GM21723 (cell line): ENCODE measurements at regions not wholly inside any gene's neighbourhood (a gene's known extent, or its start where the extent isn't known, plus 50 kb on each side); places are given as distances from the start of the nearest gene placed in this dataset.
A peak's percentile ranks its signal among the peaks of the same experiment; 100 is the strongest.

Source experiments
- ATAC-seq: cut with Tn5 transposase; IDR thresholded peaks from one replicate; pipeline ENCODE4 v1.9.1; 2021; ENCODE audit warnings: mild to moderate bottlenecking, moderate library complexity; ENCODE audit not compliant: unreplicated experiment

GRCh38 chr1:94734963-94735901 lies 84.9 kb upstream of the SLC44A3 start:
- ATAC-seq: no peak

- ATAC-seq: no peak
Measured at GRCh38 chr1:94731891-94732290, 88.3 kb upstream of the SLC44A3 start.

GRCh38 chr1:94730450-94730849 lies 89.7 kb upstream of the SLC44A3 start:
- no peak for ATAC-seq

DNA sequence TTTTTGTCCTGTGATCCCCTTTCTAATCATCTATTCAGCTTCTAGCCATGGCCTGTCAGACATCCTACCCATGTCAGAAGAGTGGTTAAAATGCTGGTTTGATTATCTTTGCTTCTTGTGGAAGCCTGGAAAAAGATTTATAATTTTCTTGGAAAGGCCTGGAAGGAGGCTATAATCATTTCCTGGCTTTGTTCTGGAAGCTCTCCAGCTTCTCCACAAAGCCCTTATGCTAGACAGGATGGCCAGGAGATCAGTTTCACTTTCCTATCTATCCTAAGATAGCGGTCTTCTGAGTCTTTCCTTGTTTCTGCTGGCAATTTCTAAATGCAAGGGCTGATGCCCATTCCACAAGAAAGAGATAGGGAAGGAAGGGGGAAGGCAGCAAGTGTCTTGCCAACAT lies 90.9 kb upstream of the SLC44A3 start:
- ATAC-seq: no peak

DNA sequence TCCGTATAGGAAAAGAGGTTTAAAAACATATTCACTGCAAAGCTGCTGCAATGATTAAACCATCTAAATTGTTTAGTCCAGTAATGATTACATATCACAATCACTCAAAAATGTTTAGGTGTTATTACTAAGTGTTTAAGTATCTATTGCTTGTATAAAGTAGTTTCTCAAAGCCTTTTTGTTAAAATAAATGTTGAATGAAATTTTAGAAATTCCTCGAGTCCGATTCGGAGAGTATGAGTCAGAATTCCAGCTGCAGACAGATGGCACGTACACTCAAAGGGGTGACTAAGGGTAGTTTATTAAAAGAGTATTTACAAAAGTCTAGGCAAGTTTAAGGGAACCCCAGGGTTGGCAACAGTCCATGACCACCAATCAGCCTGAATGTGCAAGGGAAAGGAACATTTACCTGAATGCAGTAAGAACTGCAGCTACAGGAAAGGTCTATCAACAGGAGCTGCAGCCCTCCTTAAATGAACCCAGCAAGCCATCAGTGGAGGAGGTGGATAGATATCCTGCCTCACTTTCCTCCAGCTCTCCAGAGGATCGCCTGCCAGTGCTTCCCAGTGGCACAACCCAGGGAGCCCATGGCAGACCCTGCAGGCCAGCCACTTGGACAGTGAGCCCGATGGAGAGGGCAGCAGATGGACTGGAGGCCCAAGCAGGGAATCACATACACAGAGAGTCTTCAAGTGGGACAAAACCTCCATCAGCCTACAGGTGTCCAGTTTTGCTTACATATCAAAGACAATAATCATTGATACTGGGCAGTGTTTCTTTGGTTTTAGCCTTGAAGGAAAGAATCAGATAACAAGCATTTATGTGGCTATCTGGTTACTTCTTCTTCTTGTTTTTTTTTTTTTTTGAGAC lies 92.1 kb upstream of the SLC44A3 start:
- ATAC-seq: no peak

- ATAC-seq: no peak
Measured at GRCh38 chr1:94726981-94727685, 93.0 kb upstream of the SLC44A3 start.

- ATAC-seq: no peak
Measured at GRCh38 chr1:94725566-94725965, 94.6 kb upstream of the SLC44A3 start.

DNA sequence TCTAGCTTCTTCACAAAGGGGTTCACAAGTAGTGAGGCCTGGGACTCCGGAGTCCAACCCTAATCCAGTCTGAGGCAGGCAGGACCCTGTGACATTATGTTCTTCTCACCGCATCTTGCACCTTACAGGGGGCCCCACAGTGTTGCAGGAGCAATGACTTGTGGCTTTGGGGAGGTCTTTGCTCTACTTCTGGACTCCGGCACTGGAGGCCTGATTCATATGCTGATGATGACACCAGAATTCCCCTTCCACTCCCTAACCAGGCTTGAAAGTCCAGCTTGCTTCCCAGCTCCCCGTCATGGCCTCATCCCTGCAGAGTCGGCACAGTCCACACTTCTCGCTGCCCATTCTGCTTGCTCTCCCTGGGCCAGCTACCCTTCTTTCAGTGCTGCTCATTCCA lies 96.3 kb upstream of the SLC44A3 start:
- ATAC-seq: no peak

DNA sequence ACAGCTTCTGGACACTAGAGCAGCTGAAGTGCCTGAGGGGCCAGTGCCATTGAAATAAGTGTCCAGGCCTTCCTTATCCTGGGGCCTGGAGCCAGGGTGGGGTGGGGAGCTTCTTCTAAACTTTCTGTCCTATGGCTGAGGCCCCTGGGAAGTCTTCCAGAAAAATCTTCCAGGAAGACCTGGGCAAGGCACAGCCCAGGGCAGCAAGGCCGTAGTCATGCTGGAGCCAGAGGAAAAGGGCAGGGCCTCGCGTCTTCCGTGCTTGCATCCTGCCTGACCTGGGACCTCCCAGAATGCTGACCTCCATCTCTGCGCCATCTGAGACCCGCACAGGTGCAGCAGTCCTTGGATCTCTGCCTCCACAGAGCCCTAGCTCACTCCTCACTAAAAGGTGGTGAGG lies 96.7 kb upstream of the SLC44A3 start:
- no peak for ATAC-seq

DNA sequence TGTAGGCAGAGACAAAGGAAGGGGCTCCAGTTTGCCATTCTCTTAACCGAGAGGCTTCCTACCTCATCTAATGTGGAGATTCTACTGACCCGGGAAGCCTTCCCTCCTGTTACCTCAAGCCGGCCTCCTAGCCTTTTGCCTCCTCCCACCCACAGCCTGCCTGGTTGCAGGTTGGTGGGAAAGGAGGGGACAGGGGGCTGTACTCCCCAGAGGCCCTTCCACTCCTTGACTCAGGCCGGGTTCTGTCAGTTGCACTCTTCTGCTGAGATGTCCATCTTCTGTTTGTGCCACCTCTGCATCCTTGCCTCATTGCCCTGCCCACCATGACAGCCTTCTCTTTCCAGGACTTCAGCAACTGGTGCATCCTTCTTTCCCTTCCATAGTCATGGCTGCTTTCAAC lies 98.0 kb upstream of the SLC44A3 start:
- ATAC-seq: no peak

- ATAC-seq: peak; percentile 62
Measured at GRCh38 chr1:94721240-94721639, 98.9 kb upstream of the SLC44A3 start.

- peak; percentile 98 for ATAC-seq
Measured at GRCh38 chr1:94719926-94720793, 100.0 kb upstream of the SLC44A3 start.

DNA sequence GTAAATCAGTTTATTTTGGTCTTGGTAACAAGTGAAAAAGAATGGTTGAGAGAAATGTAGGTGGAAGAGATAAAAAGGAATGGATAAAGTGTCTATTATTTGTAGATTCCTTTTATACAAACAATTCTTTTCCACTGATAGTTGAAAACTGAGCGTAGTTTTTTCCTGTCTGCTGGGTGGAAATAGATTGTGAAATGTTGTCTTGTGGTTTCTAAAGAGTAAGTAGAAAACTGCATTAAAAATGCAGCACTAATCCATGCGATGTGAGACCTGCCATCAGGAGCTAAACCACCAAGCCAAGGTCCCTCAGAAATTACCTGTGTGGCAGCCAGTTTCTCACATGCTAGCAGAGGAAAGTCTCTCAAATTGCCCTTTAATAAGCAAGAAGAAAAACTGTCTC lies 103.2 kb upstream of the SLC44A3 start:
- ATAC-seq: no peak

- ATAC-seq: no peak
Measured at GRCh38 chr1:94715321-94715720, 104.8 kb upstream of the SLC44A3 start.

GRCh38 chr1:94714552-94714951 lies 105.6 kb upstream of the SLC44A3 start:
- ATAC-seq: no peak

- no peak for ATAC-seq
Measured at GRCh38 chr1:94714152-94714551, 106.0 kb upstream of the SLC44A3 start.

- peak; percentile 67 for ATAC-seq
Measured at GRCh38 chr1:94713472-94714141, 106.5 kb upstream of the SLC44A3 start.

DNA sequence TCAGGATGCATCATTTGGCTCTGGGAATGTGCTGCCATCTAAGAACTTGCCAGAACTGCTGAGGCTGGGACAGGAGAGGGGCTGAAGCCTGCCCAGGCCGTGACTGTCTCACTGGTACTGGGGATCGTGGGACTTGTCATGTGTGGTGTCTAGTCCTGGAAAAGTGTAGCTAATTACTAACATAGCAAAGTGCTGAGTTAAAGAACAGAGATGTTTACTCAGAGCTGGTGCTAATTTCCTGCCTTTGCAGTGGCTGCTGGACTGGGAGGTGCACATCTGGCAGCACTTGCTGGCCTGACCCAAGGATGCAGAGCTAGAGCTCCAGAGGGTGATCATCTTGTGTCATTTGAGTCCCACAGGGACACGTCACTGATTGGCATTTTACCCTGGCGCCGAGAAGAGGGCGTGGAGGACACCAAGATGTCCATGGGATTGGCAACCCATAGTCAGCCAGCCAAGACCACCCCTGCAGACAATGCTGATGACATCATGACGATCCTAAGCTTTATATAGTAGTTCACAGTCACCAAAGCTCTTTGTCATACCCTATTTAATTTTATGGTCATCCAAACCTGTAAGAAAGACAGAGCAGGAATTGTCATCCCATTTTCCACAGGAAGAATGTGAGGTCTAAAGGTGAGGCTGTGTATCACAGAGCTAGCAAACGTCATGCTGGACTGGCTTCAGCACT lies 110.1 kb upstream of the SLC44A3 start:
- ATAC-seq: no peak

DNA sequence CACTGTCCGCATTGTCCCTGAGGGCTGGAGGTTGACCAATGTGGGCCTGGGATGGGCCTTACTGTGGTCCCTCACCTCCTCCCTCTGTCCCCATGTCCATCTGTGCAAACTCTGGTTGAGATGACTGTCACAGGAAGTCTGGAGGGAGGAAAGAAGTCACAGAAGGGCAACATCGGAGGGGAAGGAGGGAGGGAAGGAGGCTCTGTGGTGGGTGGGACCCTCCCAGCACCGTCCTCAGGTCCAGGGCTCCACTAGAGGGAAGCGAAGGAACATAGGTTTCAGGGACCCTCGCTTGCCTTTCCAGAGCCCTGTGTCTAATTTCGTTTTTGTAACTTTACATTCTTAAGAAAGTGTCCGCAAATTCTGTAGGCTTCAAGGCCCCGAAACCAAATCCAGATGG lies 111.3 kb upstream of the SLC44A3 start:
- no peak for ATAC-seq
